ENCODE measurements at regions not wholly inside any gene's neighbourhood (a gene's known extent, or its start where the extent isn't known, plus 50 kb on each side); places are given as distances from the start of the nearest gene placed in this dataset.

- no peak overlapping the region for H2AFZ ChIP-seq (ENCODE audit: low read length)
- no peaks in the 10 kb centered on the region for H3K36me3 ChIP-seq (replicated peaks in 1 of 2; ENCODE audit: control insufficient read depth in 1 of 2, insufficient read depth in 2 of 2, low read length in 2 of 2)
- 0% methylated on average over 2 of the region's 2 CpGs for WGBS (ENCODE audit: low lambda C conversion rate)
- H3K9ac ChIP-seq (ENCODE audit: insufficient read depth, low read depth, low read length), result no peak overlapping the region
- ATAC-seq (no peak), DNase-seq (ENCODE audit: low spot score) (no peak), FAIRE-seq (no peak)
- H3K4me2 ChIP-seq (ENCODE audit: low read depth, low read length), result no peak overlapping the region
- no peaks in the 10 kb centered on the region for H3K4me1 ChIP-seq (ENCODE audit: insufficient read depth, low read length)
- H3K27ac ChIP-seq (ENCODE audit: extremely low read length, insufficient read depth, low read length), result no peak overlapping the region
- intact Hi-C loops (cut with micrococcal nuclease; ENCODE audit: unreplicated experiment), result no loop called here
- TF ChIP-seq ZNF354B (CRISPR knock-in tag; IDR thresholded peaks at IDR 0.05) (no peak), MAFK (conservative IDR thresholded peaks at IDR 0.05 in 1 of 2, IDR thresholded peaks at IDR 0.05 in 1 of 2; ENCODE audit: low read length in 2 of 2) (peak; percentile 41 to 60; a peak in 2 of 4 replicates), MAFF (IDR thresholded peaks at IDR 0.05; ENCODE audit: low read depth, low read length) (peak; percentile 37; the same call in 1 of the 2 replicates)
- H4K20me1 ChIP-seq (ENCODE audit: insufficient read depth, low read length), result no peaks in the 10 kb centered on the region
- CTCF ChIA-PET (ENCODE audit: low intra/inter-chr PET ratio, low total read pairs), result no interaction called here
- H3K27me3 ChIP-seq (ENCODE audit: control insufficient read depth in 1 of 2, insufficient read depth in 2 of 2, low read length in 2 of 2), result no peaks in the 10 kb centered on the region
- no peaks in the 10 kb centered on the region for H3K79me2 ChIP-seq (ENCODE audit: insufficient read depth, low read length)
- in situ Hi-C loops (cut with HindIII; ENCODE audit: extremely low pct_ligation_motif_present, low pct_unique_long_range_greater_than_20kb), result no loop called here
- no peak overlapping the region for H3K4me3 ChIP-seq (replicated peaks in 1 of 3; ENCODE audit: insufficient read depth in 1 of 3, low read depth in 2 of 3, low read length in 3 of 3)
- no peaks in the 10 kb centered on the region for H3K9me3 ChIP-seq (ENCODE audit: low read length)
- POLR2A ChIA-PET, result no interaction called here
- no TSS peak for BruUV-seq (replicated peaks)
Observed at GRCh38 chr12:47491516-47492305, 214.1 kb downstream of the RPAP3 start.

- 0% methylated on average over 1 of the region's 1 CpG for WGBS (ENCODE audit: low lambda C conversion rate)
- FAIRE-seq, result no peak
- Histone ChIP-seq H3K9ac (ENCODE audit: insufficient read depth, low read depth, low read length) (no peak overlapping the region), H3K36me3 (replicated peaks in 1 of 2; ENCODE audit: control insufficient read depth in 1 of 2, insufficient read depth in 2 of 2, low read length in 2 of 2) (no peaks in the 10 kb centered on the region), H3K4me1 (ENCODE audit: insufficient read depth, low read length) (no peaks in the 10 kb centered on the region), H3K4me2 (ENCODE audit: low read depth, low read length) (no peak overlapping the region), H4K20me1 (ENCODE audit: insufficient read depth, low read length) (no peaks in the 10 kb centered on the region), H3K9me3 (ENCODE audit: low read length) (no peaks in the 10 kb centered on the region), H3K4me3 (replicated peaks in 1 of 3; ENCODE audit: insufficient read depth in 1 of 3, low read depth in 2 of 3, low read length in 3 of 3) (no peak overlapping the region), H2AFZ (ENCODE audit: low read length) (no peak overlapping the region), H3K27me3 (ENCODE audit: control insufficient read depth in 1 of 2, insufficient read depth in 2 of 2, low read length in 2 of 2) (no peaks in the 10 kb centered on the region), H3K79me2 (ENCODE audit: insufficient read depth, low read length) (no peaks in the 10 kb centered on the region), H3K27ac (ENCODE audit: extremely low read length, insufficient read depth, low read length) (no peak overlapping the region)
- in situ Hi-C loops (cut with HindIII; ENCODE audit: extremely low pct_ligation_motif_present, low pct_unique_long_range_greater_than_20kb) (no loop called here), intact Hi-C loops (cut with micrococcal nuclease; ENCODE audit: unreplicated experiment) (no loop called here)
- ATAC-seq, result no peak
- DNase-seq (ENCODE audit: low spot score), result no peak
- CTCF ChIA-PET (ENCODE audit: low intra/inter-chr PET ratio, low total read pairs), result no interaction called here
- POLR2A ChIA-PET, result no interaction called here
- TF ChIP-seq NPAS2 (CRISPR knock-in tag; IDR thresholded peaks at IDR 0.05; ENCODE audit: borderline replicate concordance), result no peak
- TF ChIP-seq RARG (CRISPR knock-in tag; IDR thresholded peaks at IDR 0.05; ENCODE audit: low read depth), result no peak
- no peak for TF ChIP-seq SIX1 (CRISPR knock-in tag; IDR thresholded peaks at IDR 0.05; ENCODE audit: borderline replicate concordance)
- TF ChIP-seq ZBED4 (CRISPR knock-in tag; IDR thresholded peaks at IDR 0.05; ENCODE audit: borderline replicate concordance), result no peak
- no TSS peak for BruUV-seq (replicated peaks)
Observed at GRCh38 chr12:47488888-47489287, 216.9 kb downstream of the RPAP3 start.

Measured in HepG2 (cell line).